ENCODE measurements at regions not wholly inside any gene's neighbourhood (a gene's known extent, or its start where the extent isn't known, plus 50 kb on each side); places are given as distances from the start of the nearest gene placed in this dataset.

- TF ChIP-seq, protein P1, sequence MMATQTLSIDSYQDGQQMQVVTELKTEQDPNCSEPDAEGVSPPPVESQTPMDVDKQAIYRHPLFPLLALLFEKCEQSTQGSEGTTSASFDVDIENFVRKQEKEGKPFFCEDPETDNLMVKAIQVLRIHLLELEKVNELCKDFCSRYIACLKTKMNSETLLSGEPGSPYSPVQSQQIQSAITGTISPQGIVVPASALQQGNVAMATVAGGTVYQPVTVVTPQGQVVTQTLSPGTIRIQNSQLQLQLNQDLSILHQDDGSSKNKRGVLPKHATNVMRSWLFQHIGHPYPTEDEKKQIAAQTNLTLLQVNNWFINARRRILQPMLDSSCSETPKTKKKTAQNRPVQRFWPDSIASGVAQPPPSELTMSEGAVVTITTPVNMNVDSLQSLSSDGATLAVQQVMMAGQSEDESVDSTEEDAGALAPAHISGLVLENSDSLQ (IDR thresholded peaks at IDR 0.05) = no peak
- no peak for TF ChIP-seq YBX1 (IDR thresholded peaks at IDR 0.05)
- TF ChIP-seq, protein P2, sequence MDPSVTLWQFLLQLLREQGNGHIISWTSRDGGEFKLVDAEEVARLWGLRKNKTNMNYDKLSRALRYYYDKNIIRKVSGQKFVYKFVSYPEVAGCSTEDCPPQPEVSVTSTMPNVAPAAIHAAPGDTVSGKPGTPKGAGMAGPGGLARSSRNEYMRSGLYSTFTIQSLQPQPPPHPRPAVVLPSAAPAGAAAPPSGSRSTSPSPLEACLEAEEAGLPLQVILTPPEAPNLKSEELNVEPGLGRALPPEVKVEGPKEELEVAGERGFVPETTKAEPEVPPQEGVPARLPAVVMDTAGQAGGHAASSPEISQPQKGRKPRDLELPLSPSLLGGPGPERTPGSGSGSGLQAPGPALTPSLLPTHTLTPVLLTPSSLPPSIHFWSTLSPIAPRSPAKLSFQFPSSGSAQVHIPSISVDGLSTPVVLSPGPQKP (IDR thresholded peaks at IDR 0.05; ENCODE audit: low read depth, low read length) = no peak
Observed at GRCh38 chr1:29806646-29807319, 570.5 kb downstream of the PTPRU start (continued).

GRCh38 chr1:29805896-29806160 is 569.5 kb downstream of the PTPRU start:
- H3K27me3 ChIP-seq (replicated peaks in 1 of 2; ENCODE audit: control insufficient read depth in 2 of 2, insufficient read depth in 2 of 2, low read length in 1 of 2) = peaks cover 0 to 2% of the 10 kb centered on the region in 2 experiments; a peak in 2 of 4 replicates
- H3K9ac ChIP-seq (ENCODE audit: control insufficient read depth, insufficient read depth, low read length) = no peak overlapping the region
- DNase-seq (ENCODE audit: low read depth, low spot score) (no peak), ATAC-seq (no peak), FAIRE-seq (no peak)
- H3K4me2 ChIP-seq (ENCODE audit: control insufficient read depth, insufficient read depth) = no peak overlapping the region
- ChIA-PET CTCF (interaction anchor here (0.7 kb wide), 1 partner anchor 15 kb away, joined by 3 read pairs; no protein-coding TSS in a partner anchor), RAD21 (ENCODE audit: unreplicated experiment) (no interaction called here), POLR2A (no interaction called here), SMC1A (ENCODE audit: uncharacterized antibody, unreplicated experiment) (interaction anchor here (0.7 kb wide), 1 partner anchor 507 kb away, joined by 3 read pairs; no protein-coding TSS in a partner anchor)
- 2% methylated on average over 4 of the region's 4 CpGs for WGBS (ENCODE audit: insufficient coverage, insufficient replicate concordance, low lambda C conversion rate, missing lambda C conversion rate)
- intact Hi-C loops (cut with micrococcal nuclease; ENCODE audit: unreplicated experiment) (no loop called here), in situ Hi-C loops (cut with MboI) (no loop called here)
- no peaks in the 10 kb centered on the region for H3K9me3 ChIP-seq (replicated peaks; ENCODE audit: control insufficient read depth, insufficient read depth, low read length)
- H3K36me3 ChIP-seq (ENCODE audit: control insufficient read depth in 2 of 2, insufficient read depth in 2 of 2, low read length in 1 of 2) = no peaks in the 10 kb centered on the region
- H3K79me2 ChIP-seq (ENCODE audit: control insufficient read depth, insufficient read depth, low read length) = no peaks in the 10 kb centered on the region
- no peak overlapping the region for H3K27ac ChIP-seq (ENCODE audit: control insufficient read depth, insufficient read depth)
- H3K4me1 ChIP-seq (ENCODE audit: control insufficient read depth, insufficient read depth, low read length) = no peaks in the 10 kb centered on the region
- no peak overlapping the region for H2AFZ ChIP-seq (ENCODE audit: control insufficient read depth, low read depth, low read length)
- H4K20me1 ChIP-seq (ENCODE audit: control insufficient read depth, insufficient read depth) = no peaks in the 10 kb centered on the region
- TF ChIP-seq IRF4 (IDR thresholded peaks at IDR 0.05; ENCODE audit: low read depth, low read length) = no peak
- H3K4me3 ChIP-seq = no peak overlapping the region
- BruUV-seq (replicated peaks) = no TSS peak
